Calu3 (cell line): ENCODE measurements at regions not wholly inside any gene's neighbourhood (a gene's known extent, or its start where the extent isn't known, plus 50 kb on each side); places are given as distances from the start of the nearest gene placed in this dataset.

Source experiments
- BruUV-seq: library from RNA; stranded (reverse); fragments of 400-500 nt; replicated peaks from 2 replicates; lab custom pipeline; 2021; lab: Mats Ljungman, UMichigan
- CTCF ChIA-PET: fragments of 300-600 bp; sonication (Branson Sonifier 250); formaldehyde crosslinking; loops from one replicate; lab custom pipeline; 2022; ENCODE audit warnings: antibody characterized with exemption; lab: Charles Lee
- DNase-seq: peaks from one replicate; pipeline ENCODE4 v3.0.0; 2022
- H3K27ac Mint-ChIP-seq: one replicate; pipeline ENCODE4 v1.8.0; 2022; ENCODE audit warnings: mixed read lengths; ENCODE audit not compliant: unreplicated experiment
- H3K27me3 Mint-ChIP-seq: one replicate; pipeline ENCODE4 v1.8.0; 2022; ENCODE audit warnings: mixed read lengths; ENCODE audit not compliant: unreplicated experiment
- H3K36me3 Mint-ChIP-seq: one replicate; pipeline ENCODE4 v1.8.0; 2022; ENCODE audit warnings: mild to moderate bottlenecking, moderate library complexity, mixed read lengths; ENCODE audit not compliant: insufficient read depth, unreplicated experiment
- H3K4me1 Mint-ChIP-seq: one replicate; pipeline ENCODE4 v1.8.0; 2022; ENCODE audit warnings: mild to moderate bottlenecking, low read depth, mixed read lengths; ENCODE audit not compliant: unreplicated experiment
- H3K4me3 Mint-ChIP-seq: one replicate; pipeline ENCODE4 v1.8.0; 2022; ENCODE audit warnings: mild to moderate bottlenecking, low read depth, moderate library complexity, mixed read lengths; ENCODE audit not compliant: unreplicated experiment
- H3K9me3 Mint-ChIP-seq: one replicate; pipeline ENCODE4 v1.8.0; 2022; ENCODE audit warnings: low read depth, mixed read lengths; ENCODE audit not compliant: unreplicated experiment
- intact Hi-C: fragments of 100-400 bp; cut with micrococcal nuclease; formaldehyde crosslinking; loops from one replicate; pipeline ENCODE4 v1.10.0; 2022; ENCODE audit not compliant: unreplicated experiment
- TF ChIP-seq, protein P1 (sequence below): fragments of 200-600 bp; IDR thresholded peaks from one replicate; pipeline ENCODE4 v1.8.0; 2022; ENCODE audit warnings: antibody characterized with exemption; ENCODE audit not compliant: unreplicated experiment

DNA sequence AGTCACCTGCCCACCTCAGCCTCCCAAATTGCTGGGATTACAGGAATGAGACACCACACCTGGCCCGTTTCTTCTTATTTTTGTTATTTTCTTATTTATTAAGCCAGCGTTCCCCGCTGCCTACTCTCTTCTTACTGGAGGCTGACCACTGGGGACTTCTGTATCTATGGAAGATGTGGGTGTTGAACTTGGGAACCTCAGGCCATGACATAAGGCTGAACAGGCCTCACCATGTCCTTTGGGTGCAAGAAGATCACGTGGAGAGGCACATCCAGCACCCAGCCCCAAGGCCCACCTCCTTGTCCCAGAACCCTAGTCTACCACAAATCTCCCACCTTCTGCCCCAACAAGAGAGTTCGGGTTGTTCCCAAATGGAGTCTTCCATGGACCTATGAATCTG is 59.4 kb upstream of the NEK6 start:
- TF ChIP-seq, protein P1, sequence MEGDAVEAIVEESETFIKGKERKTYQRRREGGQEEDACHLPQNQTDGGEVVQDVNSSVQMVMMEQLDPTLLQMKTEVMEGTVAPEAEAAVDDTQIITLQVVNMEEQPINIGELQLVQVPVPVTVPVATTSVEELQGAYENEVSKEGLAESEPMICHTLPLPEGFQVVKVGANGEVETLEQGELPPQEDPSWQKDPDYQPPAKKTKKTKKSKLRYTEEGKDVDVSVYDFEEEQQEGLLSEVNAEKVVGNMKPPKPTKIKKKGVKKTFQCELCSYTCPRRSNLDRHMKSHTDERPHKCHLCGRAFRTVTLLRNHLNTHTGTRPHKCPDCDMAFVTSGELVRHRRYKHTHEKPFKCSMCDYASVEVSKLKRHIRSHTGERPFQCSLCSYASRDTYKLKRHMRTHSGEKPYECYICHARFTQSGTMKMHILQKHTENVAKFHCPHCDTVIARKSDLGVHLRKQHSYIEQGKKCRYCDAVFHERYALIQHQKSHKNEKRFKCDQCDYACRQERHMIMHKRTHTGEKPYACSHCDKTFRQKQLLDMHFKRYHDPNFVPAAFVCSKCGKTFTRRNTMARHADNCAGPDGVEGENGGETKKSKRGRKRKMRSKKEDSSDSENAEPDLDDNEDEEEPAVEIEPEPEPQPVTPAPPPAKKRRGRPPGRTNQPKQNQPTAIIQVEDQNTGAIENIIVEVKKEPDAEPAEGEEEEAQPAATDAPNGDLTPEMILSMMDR, result no peak
- Mint-ChIP-seq H3K4me3 (no peak overlapping the region), H3K27ac (no peak overlapping the region), H3K4me1 (no peaks in the 10 kb centered on the region), H3K9me3 (peaks cover 7% of the 10 kb centered on the region), H3K36me3 (no peaks in the 10 kb centered on the region), H3K27me3 (peaks cover 17% of the 10 kb centered on the region)
- CTCF ChIA-PET, result no interaction called here
- BruUV-seq, result no TSS peak
- DNase-seq, result no peak
- intact Hi-C loops, result no loop called here

DNA sequence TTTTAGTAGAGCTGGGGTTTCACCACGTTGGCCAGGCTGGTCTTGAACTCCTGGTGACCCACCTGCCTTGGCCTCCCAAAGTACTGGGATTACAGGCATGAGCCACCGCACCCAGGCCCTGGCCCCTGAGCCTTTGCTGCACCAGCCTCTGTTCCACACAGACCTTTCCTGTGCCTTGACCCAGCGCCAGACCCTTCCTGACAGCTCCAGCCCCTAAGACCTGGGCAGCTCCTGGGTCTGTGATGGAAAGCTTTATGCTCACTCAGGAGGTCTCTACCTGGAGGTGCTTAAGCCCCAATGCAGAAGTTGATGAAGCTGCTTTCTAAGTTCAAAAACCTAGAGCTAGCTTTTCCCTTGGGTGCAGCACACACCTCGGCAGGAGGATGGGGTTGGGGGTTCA is 58.8 kb upstream of the NEK6 start:
- H3K36me3 Mint-ChIP-seq, result no peaks in the 10 kb centered on the region
- TF ChIP-seq, protein P1, result no peak
- peaks cover 17% of the 10 kb centered on the region for H3K27me3 Mint-ChIP-seq
- intact Hi-C loops, result no loop called here
- BruUV-seq, result no TSS peak
- H3K4me1 Mint-ChIP-seq, result no peaks in the 10 kb centered on the region
- CTCF ChIA-PET, result interaction anchor here (0.6 kb wide), 1 partner anchor 18 kb away, joined by 3 read pairs; no protein-coding TSS in a partner anchor
- peaks cover 7% of the 10 kb centered on the region for H3K9me3 Mint-ChIP-seq
- no peak overlapping the region for H3K27ac Mint-ChIP-seq
- no peak overlapping the region for H3K4me3 Mint-ChIP-seq
- DNase-seq, result no peak

DNA sequence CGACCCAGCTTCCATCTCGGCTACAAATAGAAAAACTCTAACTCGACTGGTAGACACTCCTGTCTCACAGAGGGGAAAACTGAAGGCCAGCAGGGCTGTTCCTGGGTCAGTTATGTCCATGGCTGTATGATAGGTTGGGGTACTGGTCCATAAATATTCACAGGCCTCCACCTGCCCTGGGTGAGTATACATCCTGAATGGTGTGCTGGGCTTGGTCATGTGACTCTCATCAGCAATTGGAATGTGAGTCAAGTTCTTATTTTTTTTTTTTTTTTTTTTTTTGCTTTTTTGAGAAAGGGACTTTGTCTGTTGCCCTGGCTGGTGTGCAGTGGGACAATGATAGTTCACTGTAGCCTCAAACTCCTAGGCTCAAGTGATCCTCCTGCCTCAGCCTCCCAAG is 58.3 kb upstream of the NEK6 start:
- BruUV-seq, result no TSS peak
- no peaks in the 10 kb centered on the region for H3K36me3 Mint-ChIP-seq
- peaks cover 7% of the 10 kb centered on the region for H3K9me3 Mint-ChIP-seq
- no peak overlapping the region for H3K4me3 Mint-ChIP-seq
- H3K4me1 Mint-ChIP-seq, result no peaks in the 10 kb centered on the region
- intact Hi-C loops, result no loop called here
- CTCF ChIA-PET, result interaction anchor here (0.6 kb wide), 1 partner anchor 18 kb away, joined by 3 read pairs; no protein-coding TSS in a partner anchor
- H3K27ac Mint-ChIP-seq, result no peak overlapping the region
- TF ChIP-seq, protein P1, result no peak
- peaks cover 17% of the 10 kb centered on the region for H3K27me3 Mint-ChIP-seq
- DNase-seq, result no peak

DNA sequence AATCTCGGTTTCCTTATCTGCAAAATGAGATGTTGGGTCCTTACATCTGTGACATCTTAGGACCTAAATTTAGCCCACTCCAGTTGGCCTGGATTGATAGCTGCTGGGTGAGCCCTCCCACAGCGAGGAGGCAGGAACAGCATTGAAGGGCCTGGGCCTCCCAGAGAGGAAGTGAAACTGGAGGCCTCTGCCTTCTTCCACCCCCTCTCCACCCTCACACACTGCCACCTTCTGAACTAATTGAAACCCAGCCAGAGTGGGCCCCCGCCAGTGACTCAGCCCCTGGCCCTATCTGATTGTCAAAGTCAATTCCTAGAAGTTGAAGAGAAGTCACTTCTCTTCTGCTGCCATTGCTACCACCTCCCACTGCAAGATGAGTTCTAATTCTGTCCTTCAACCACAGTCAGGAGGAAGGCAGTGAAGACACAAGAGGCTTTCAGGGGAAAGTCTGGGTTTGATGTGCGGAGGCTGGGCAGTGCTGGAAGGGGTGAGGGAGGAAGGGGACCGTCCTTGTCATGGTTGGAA is 55.2 kb upstream of the NEK6 start:
- DNase-seq, result peak; percentile 12
- peaks cover under 1% of the 10 kb centered on the region for H3K27me3 Mint-ChIP-seq
- H3K4me1 Mint-ChIP-seq, result peaks cover 13% of the 10 kb centered on the region
- no peak overlapping the region for H3K4me3 Mint-ChIP-seq
- H3K9me3 Mint-ChIP-seq, result no peaks in the 10 kb centered on the region
- no peak overlapping the region for H3K27ac Mint-ChIP-seq
- TF ChIP-seq, protein P1, result no peak
- intact Hi-C loops, result no loop called here
- CTCF ChIA-PET, result interaction anchor here (0.6 kb wide), 1 partner anchor 516 kb away, joined by 10 read pairs; no protein-coding TSS in a partner anchor
- no TSS peak for BruUV-seq
- no peaks in the 10 kb centered on the region for H3K36me3 Mint-ChIP-seq
